H1 (cell line): ENCODE measurements at regions not wholly inside any gene's neighbourhood (a gene's known extent, or its start where the extent isn't known, plus 50 kb on each side); places are given as distances from the start of the nearest gene placed in this dataset.

Experiments
- CTCF ChIA-PET: fragments of 300-600 bp; sonication (Branson Sonifier 250); formaldehyde crosslinking; loops from one replicate; lab custom pipeline; 2021; ENCODE audit not compliant: partially characterized antibody; lab: Charles Lee
- POLR2A ChIA-PET: fragments of 300-600 bp; sonication (Branson Sonifier 250); formaldehyde crosslinking; loops from one replicate; lab custom pipeline; 2021; ENCODE audit warnings: inconsistent platforms; ENCODE audit not compliant: partially characterized antibody; lab: Charles Lee
- DNase-seq, 2 experiments: peaks; one replicate each; pipeline versions ENCODE4 v3.0.0 to v3.0.0-alpha.2; 2010 to 2022; ENCODE audit warnings: low spot score in 2 of 2, low read depth in 1 of 2, mixed read lengths in 1 of 2
- FAIRE-seq: peaks from 2 replicates; lab custom pipeline; 2011; peaks lifted over from hg19 to GRCh38; lab: Jason Lieb, UNC
- H2AFZ ChIP-seq: 2 replicates; pipeline ENCODE4 v1.8.1; 2012; ENCODE audit warnings: low read length, inconsistent platforms
- H2AK5ac ChIP-seq: 2 replicates; pipeline ENCODE4 v1.6.1; 2013; ENCODE audit warnings: low read depth, low read length
- H2BK120ac ChIP-seq: replicated peaks from 2 replicates; pipeline ENCODE3; 2013; ENCODE audit warnings: low read depth, low read length, inconsistent platforms
- H2BK12ac ChIP-seq: 2 replicates; pipeline ENCODE4 v1.6.1; 2013; ENCODE audit warnings: low read depth, low read length
- H2BK15ac ChIP-seq: 2 replicates; pipeline ENCODE4 v1.6.1; 2013; ENCODE audit warnings: low read length
- H2BK20ac ChIP-seq: 2 replicates; pipeline ENCODE4 v1.6.1; 2013; ENCODE audit warnings: low read length
- H2BK5ac ChIP-seq: 2 replicates; pipeline ENCODE4 v1.6.1; 2013; ENCODE audit warnings: low read depth, low read length
- H3K14ac ChIP-seq: 2 replicates; pipeline ENCODE4 v1.6.1; 2013; ENCODE audit warnings: inconsistent platforms; ENCODE audit not compliant: insufficient read length
- H3K18ac ChIP-seq: 2 replicates; pipeline ENCODE4 v1.6.1; 2013; ENCODE audit warnings: low read length; ENCODE audit errors: extremely low read depth
- H3K23ac ChIP-seq: 2 replicates; pipeline ENCODE4 v1.6.1; 2013; ENCODE audit warnings: inconsistent platforms; ENCODE audit not compliant: insufficient read length
- H3K23me2 ChIP-seq: 2 replicates; pipeline ENCODE4 v1.6.1; 2013; ENCODE audit warnings: low read depth, low read length
- H3K27ac ChIP-seq: 2 replicates; pipeline ENCODE4 v1.6.1; 2011; ENCODE audit warnings: low read depth, low read length, inconsistent platforms
- H3K27me3 ChIP-seq, 4 experiments: replicated peaks in 1 of 4; 1 replicate in 1 of 4; 2 replicates in 3 of 4; pipeline versions ENCODE4 v1.6.1 to v1.8.1; 2011 to 2013; ENCODE audit warnings: low read length in 3 of 4, mild to moderate bottlenecking in 3 of 4, inconsistent platforms in 2 of 4, mixed read lengths in 2 of 4, moderate library complexity in 1 of 4; ENCODE audit not compliant: control insufficient read depth in 3 of 4, insufficient read depth in 3 of 4; ENCODE audit errors: extremely low read depth in 1 of 4
- H3K36me3 ChIP-seq, 4 experiments: 2 replicates each; pipeline versions ENCODE4 v1.6.1 to v1.8.1; 2011 to 2013; ENCODE audit warnings: mild to moderate bottlenecking in 4 of 4, low read length in 3 of 4, moderate library complexity in 2 of 4, control low read depth in 1 of 4, inconsistent platforms in 1 of 4; ENCODE audit not compliant: insufficient read depth in 4 of 4, control insufficient read depth in 2 of 4
- H3K4ac ChIP-seq: replicated peaks from 2 replicates; pipeline ENCODE3; 2013; ENCODE audit warnings: low read length, low read depth, mixed read lengths, inconsistent platforms; ENCODE audit not compliant: insufficient read length
- H3K4me1 ChIP-seq, 4 experiments: replicated peaks in 1 of 4; 1 replicate in 1 of 4; 2 replicates in 3 of 4; pipeline versions ENCODE4 v1.6.1 to v1.8.1; 2011 to 2013; ENCODE audit warnings: low read length in 3 of 4, inconsistent platforms in 2 of 4, mixed read lengths in 1 of 4; ENCODE audit not compliant: insufficient read depth in 4 of 4, control insufficient read depth in 3 of 4
- H3K4me2 ChIP-seq, 2 experiments: 2 replicates each; pipeline versions ENCODE4 v1.6.1 to v1.8.1; 2011 to 2013; ENCODE audit warnings: low read depth in 2 of 2, low read length in 2 of 2, control low read depth in 1 of 2, inconsistent platforms in 1 of 2, mild to moderate bottlenecking in 1 of 2; ENCODE audit not compliant: insufficient read depth in 1 of 2
- H3K4me3 ChIP-seq, 4 experiments: fragments of 200-600, 300-600 bp in 1 of 4; sonication (generic), shearing (Covaris generic), sonication (Bioruptor Twin) in 1 of 4; 2 replicates each; pipeline versions ENCODE4 v1.5.1 to v1.8.1; 2011 to 2016; ENCODE audit warnings: low read length in 4 of 4, low read depth in 3 of 4, control low read depth in 2 of 4, inconsistent platforms in 2 of 4, mild to moderate bottlenecking in 2 of 4, mixed read lengths in 1 of 4, moderate library complexity in 1 of 4; ENCODE audit not compliant: insufficient read depth in 2 of 4; ENCODE audit errors: extremely low read depth in 1 of 4
- H3K56ac ChIP-seq: replicated peaks from 2 replicates; pipeline ENCODE3; 2013; ENCODE audit warnings: low read depth, mild to moderate bottlenecking, mixed read lengths, low read length, inconsistent platforms; ENCODE audit not compliant: insufficient read length
- H3K79me1 ChIP-seq: 2 replicates; pipeline ENCODE4 v1.6.1; 2013; ENCODE audit warnings: low read depth, low read length, control low read depth
- H3K79me2 ChIP-seq, 2 experiments: 2 replicates each; pipeline versions ENCODE4 v1.6.1 to v1.8.1; 2012 to 2013; ENCODE audit warnings: low read length in 2 of 2, mild to moderate bottlenecking in 2 of 2, inconsistent platforms in 1 of 2; ENCODE audit not compliant: insufficient read depth in 2 of 2, control insufficient read depth in 1 of 2
- H3K9ac ChIP-seq, 4 experiments: replicated peaks in 1 of 4; 1 replicate in 1 of 4; 2 replicates in 3 of 4; pipeline versions ENCODE4 v1.6.1 to v1.8.1; 2011 to 2013; ENCODE audit warnings: low read depth in 3 of 4, low read length in 3 of 4, control low read depth in 2 of 4, mild to moderate bottlenecking in 2 of 4, moderate library complexity in 2 of 4, inconsistent platforms in 1 of 4; ENCODE audit errors: extremely low read depth in 1 of 4
- H3K9me3 ChIP-seq, 2 experiments: 2 replicates each; pipeline versions ENCODE4 v1.6.1 to v1.8.1; 2012 to 2013; ENCODE audit warnings: mild to moderate bottlenecking in 2 of 2, moderate library complexity in 2 of 2, control low read depth in 1 of 2, inconsistent platforms in 1 of 2, low read depth in 1 of 2, low read length in 1 of 2, mixed read lengths in 1 of 2; ENCODE audit not compliant: insufficient read depth in 2 of 2
- H4K20me1 ChIP-seq, 2 experiments: replicated peaks in 1 of 2; 2 replicates each; pipeline versions ENCODE3 to v1.8.1; 2011 to 2013; ENCODE audit warnings: inconsistent platforms in 2 of 2, low read length in 2 of 2, mild to moderate bottlenecking in 1 of 2; ENCODE audit not compliant: insufficient read depth in 2 of 2, control insufficient read depth in 1 of 2
- H4K5ac ChIP-seq: 2 replicates; pipeline ENCODE4 v1.6.1; 2013; ENCODE audit warnings: low read length, low read depth, mixed read lengths, inconsistent platforms; ENCODE audit not compliant: insufficient read length
- H4K8ac ChIP-seq: 2 replicates; pipeline ENCODE4 v1.8.0; 2013; ENCODE audit warnings: mild to moderate bottlenecking, moderate library complexity, low read length, inconsistent platforms; ENCODE audit not compliant: insufficient read depth; ENCODE audit errors: extremely low read depth
- H4K91ac ChIP-seq: replicated peaks from 2 replicates; pipeline ENCODE3; 2013; ENCODE audit warnings: low read length, mixed read lengths, inconsistent platforms; ENCODE audit not compliant: insufficient read length
- BCL11A ChIP-seq, 2 experiments: IDR thresholded peaks; one replicate each; pipeline ENCODE4 v1.6.1; 2011; ENCODE audit warnings: low read depth in 2 of 2, low read length in 2 of 2, mild to moderate bottlenecking in 2 of 2
- HDAC6 ChIP-seq: IDR thresholded peaks from one replicate; pipeline ENCODE4 v1.7.1; 2012; ENCODE audit warnings: low read depth, mild to moderate bottlenecking, inconsistent platforms, low read length, moderate library complexity
- POLR2A ChIP-seq, 2 experiments: IDR thresholded peaks; 1 replicate in 1 of 2; 2 replicates in 1 of 2; pipeline ENCODE4 v1.6.1; 2011; ENCODE audit warnings: low read depth in 2 of 2, low read length in 2 of 2, mild to moderate bottlenecking in 2 of 2; ENCODE audit errors: control extremely low read depth in 1 of 2
- RNF2 ChIP-seq: fragments of 200-900, 300-1000 bp; sonication (generic); IDR thresholded peaks from 2 replicates; pipeline ENCODE4 v1.7.1; 2016; ENCODE audit warnings: borderline replicate concordance, low read depth, mild to moderate bottlenecking, antibody characterized with exemption, low read length; ENCODE audit not compliant: poor library complexity, severe bottlenecking; ENCODE audit errors: missing control alignments
- SIN3A ChIP-seq, 2 experiments: IDR thresholded peaks in 1 of 2; conservative IDR thresholded peaks in 1 of 2; 2 replicates each; pipeline ENCODE4 v1.6.1; 2011 to 2012; ENCODE audit warnings: low read length in 2 of 2, improper control_type of control experiment in 1 of 2, low read depth in 1 of 2, mild to moderate bottlenecking in 1 of 2
- SP4 ChIP-seq: IDR thresholded peaks from 2 replicates; pipeline ENCODE4 v1.6.1; 2012; ENCODE audit warnings: low read length, inconsistent platforms
- TAF7 ChIP-seq: optimal IDR thresholded peaks from 2 replicates; pipeline ENCODE3; 2011; ENCODE audit warnings: low read depth, mild to moderate bottlenecking, inconsistent platforms, low read length, moderate library complexity, borderline replicate concordance
- WGBS, 2 experiments: shearing (Covaris generic) in 1 of 2; methylation state at CpG; one replicate each; pipeline versions ENCODE4 v1.1.6 to v1.1.7; 2013 to 2015; ENCODE audit warnings: low lambda C conversion rate in 2 of 2, mixed read lengths in 2 of 2, inconsistent platforms in 1 of 2, low coverage in 1 of 2, missing lambda C conversion rate in 1 of 2; ENCODE audit not compliant: insufficient replicate concordance in 2 of 2, insufficient coverage in 1 of 2, insufficient read length in 1 of 2; ENCODE audit errors: extremely low coverage in 1 of 2, missing lambda C conversion rate in 1 of 2; 5-methylcytosine and 5-hydroxymethylcytosine counted together
- TF ChIP-seq, protein P1 (sequence below): IDR thresholded peaks from 2 replicates; pipeline ENCODE4 v1.6.1; 2012; ENCODE audit warnings: inconsistent platforms
- TF ChIP-seq, protein P2 (sequence below): IDR thresholded peaks from 2 replicates; pipeline ENCODE4 v1.6.1; 2012; ENCODE audit warnings: low read length, inconsistent platforms

GRCh38 chr22:48424201-48424627 lies 1403.5 kb downstream of the BRD1 start:
- H3K9ac ChIP-seq: no peak overlapping the region
- no peaks in the 10 kb centered on the region for H3K27me3 ChIP-seq
- H3K79me2 ChIP-seq: no peaks in the 10 kb centered on the region
- H4K8ac ChIP-seq: no peak overlapping the region; the same call in 1 of the 2 replicates
- H4K91ac ChIP-seq: no peak overlapping the region
- H2BK120ac ChIP-seq: no peak overlapping the region
- no peaks in the 10 kb centered on the region for H3K36me3 ChIP-seq
- WGBS, 2 experiments: 89% methylated on average over 17 of the region's 18 CpGs; no CpG with 5 or more reads in 1 of the 2 experiments
- no peak overlapping the region for H3K4me3 ChIP-seq
- no peak overlapping the region for H3K4ac ChIP-seq
- no peak overlapping the region for H4K5ac ChIP-seq
- H2BK5ac ChIP-seq: no peak overlapping the region
- CTCF ChIA-PET: no interaction called here
- no peak for FAIRE-seq
- no peak overlapping the region for H3K56ac ChIP-seq
- H3K79me1 ChIP-seq: no peaks in the 10 kb centered on the region
- H2AFZ ChIP-seq: no peak overlapping the region
- no peaks in the 10 kb centered on the region for H3K4me1 ChIP-seq
- no peak overlapping the region for H2BK15ac ChIP-seq
- no peak overlapping the region for H3K18ac ChIP-seq
- no peaks in the 10 kb centered on the region for H4K20me1 ChIP-seq
- H3K9me3 ChIP-seq: no peaks in the 10 kb centered on the region
- H3K4me2 ChIP-seq: no peak overlapping the region
- no peak overlapping the region for H2AK5ac ChIP-seq
- no peak overlapping the region for H2BK12ac ChIP-seq
- TF ChIP-seq HDAC6 (no peak), BCL11A (IDR thresholded peaks at IDR 0.05; ENCODE audit: low read depth in 2 of 2, low read length in 2 of 2) (no peak), SIN3A (conservative IDR thresholded peaks at IDR 0.05 in 1 of 2, IDR thresholded peaks at IDR 0.05 in 1 of 2; ENCODE audit: low read depth in 1 of 2, low read length in 2 of 2) (no peak), SP4 (no peak), TAF7 (no peak), RNF2 (no peak), POLR2A (IDR thresholded peaks at IDR 0.05; ENCODE audit: control extremely low read depth in 1 of 2, low read depth in 2 of 2, low read length in 2 of 2) (no peak)
- TF ChIP-seq, protein P1, sequence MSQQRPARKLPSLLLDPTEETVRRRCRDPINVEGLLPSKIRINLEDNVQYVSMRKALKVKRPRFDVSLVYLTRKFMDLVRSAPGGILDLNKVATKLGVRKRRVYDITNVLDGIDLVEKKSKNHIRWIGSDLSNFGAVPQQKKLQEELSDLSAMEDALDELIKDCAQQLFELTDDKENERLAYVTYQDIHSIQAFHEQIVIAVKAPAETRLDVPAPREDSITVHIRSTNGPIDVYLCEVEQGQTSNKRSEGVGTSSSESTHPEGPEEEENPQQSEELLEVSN: no peak
- TF ChIP-seq, protein P2, sequence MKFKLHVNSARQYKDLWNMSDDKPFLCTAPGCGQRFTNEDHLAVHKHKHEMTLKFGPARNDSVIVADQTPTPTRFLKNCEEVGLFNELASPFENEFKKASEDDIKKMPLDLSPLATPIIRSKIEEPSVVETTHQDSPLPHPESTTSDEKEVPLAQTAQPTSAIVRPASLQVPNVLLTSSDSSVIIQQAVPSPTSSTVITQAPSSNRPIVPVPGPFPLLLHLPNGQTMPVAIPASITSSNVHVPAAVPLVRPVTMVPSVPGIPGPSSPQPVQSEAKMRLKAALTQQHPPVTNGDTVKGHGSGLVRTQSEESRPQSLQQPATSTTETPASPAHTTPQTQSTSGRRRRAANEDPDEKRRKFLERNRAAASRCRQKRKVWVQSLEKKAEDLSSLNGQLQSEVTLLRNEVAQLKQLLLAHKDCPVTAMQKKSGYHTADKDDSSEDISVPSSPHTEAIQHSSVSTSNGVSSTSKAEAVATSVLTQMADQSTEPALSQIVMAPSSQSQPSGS: no peak
- TF ChIP-seq, all 59 proteins: peak for 0
- peaks cover 6% of the 10 kb centered on the region; the same call in 1 of the 2 replicates for H3K23me2 ChIP-seq
- H3K14ac ChIP-seq: no peak overlapping the region
- no peak for DNase-seq
- no peak overlapping the region for H3K27ac ChIP-seq
- no peak overlapping the region for H3K23ac ChIP-seq
- POLR2A ChIA-PET: no interaction called here
- H2BK20ac ChIP-seq: no peak overlapping the region
